NCI-H146 treated with DMSO at 0.1 percent for 48 hours (cell line): ENCODE measurements at regions not wholly inside any gene's neighbourhood (a gene's known extent, or its start where the extent isn't known, plus 50 kb on each side); places are given as distances from the start of the nearest gene placed in this dataset.

Experiments used
- DNase-seq: peaks from one replicate; lab custom pipeline; 2025; ENCODE audit not compliant: unreplicated experiment; lab: John Stamatoyannopoulos, UW

DNA sequence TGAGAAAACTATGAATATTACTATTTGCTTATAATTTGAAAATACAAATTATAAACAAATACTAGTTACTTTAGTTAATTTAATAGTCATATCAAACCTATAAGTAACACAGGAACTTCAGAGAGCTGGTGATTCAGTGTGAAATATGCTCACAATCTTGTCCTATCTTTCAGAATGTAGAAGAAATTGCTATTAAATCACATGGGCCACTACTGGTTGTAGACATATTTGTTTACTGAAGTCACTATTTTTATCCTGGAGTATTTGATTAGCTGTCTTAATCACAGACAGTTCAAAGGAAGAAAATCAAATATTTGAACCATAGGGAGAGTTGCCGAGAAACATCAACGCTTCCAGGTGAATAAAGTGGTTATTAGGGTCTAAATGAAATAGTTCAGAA is 187.6 kb upstream of the ANO3 start:
- DNase-seq = no peak

DNA sequence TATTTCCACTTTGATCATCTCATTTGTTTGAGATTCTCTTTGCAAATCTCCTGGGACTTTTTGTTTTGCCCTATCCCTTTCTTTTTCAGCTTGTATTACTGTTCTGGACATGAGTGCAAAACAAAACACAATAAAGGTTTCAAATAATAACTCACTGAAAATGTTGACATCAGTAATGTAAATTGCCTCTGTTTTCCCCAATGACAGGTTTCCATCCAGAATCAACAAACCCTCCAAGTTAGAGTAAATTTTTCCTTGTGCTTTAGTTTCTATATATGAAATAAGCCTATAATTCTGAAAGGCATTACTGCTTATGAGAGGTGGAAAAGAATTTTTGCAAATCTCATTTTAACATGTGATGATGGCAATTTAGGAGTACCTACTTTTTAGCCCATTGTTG is 187.0 kb upstream of the ANO3 start:
- DNase-seq = no peak

DNA sequence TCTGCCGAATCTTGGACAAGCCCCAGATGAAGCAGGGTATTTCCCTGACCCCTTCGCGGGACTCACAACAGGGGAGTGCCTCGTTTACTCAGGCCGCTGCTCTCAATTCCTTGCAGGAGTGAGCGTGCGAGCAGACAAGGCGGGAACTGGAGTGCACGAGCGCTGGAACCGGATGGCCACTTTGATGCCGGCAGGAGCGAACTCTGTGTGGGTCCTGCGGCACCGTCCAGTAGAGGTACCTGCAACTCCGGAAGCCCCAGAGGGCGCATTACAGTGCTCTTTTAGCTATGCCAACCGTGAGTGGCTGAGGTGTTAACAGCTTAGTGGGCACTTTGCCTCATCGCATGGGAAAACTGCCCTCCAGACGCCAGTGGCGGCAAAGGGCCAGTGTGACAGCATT is 182.3 kb upstream of the ANO3 start:
- DNase-seq = no peak

DNA sequence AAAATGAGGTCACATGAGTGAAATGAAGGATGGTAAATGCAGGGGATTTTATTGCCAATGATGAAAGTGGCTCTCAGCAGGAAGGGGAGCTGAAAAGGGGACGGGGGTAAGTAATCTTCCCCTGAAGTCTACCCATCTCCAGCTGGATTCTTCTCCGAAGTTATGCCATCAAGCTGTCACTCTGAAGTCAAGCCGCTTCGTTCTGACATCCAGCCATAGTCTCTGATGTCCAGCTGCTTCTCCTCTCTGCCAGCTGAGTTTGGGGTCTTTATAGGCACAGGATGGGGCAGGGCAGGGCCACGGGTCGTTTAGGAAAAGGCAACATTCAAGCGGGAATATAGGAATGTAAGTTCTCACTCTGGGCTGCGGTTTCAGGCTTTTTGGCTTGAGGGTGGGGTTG is 181.9 kb upstream of the ANO3 start:
- no peak for DNase-seq

DNA sequence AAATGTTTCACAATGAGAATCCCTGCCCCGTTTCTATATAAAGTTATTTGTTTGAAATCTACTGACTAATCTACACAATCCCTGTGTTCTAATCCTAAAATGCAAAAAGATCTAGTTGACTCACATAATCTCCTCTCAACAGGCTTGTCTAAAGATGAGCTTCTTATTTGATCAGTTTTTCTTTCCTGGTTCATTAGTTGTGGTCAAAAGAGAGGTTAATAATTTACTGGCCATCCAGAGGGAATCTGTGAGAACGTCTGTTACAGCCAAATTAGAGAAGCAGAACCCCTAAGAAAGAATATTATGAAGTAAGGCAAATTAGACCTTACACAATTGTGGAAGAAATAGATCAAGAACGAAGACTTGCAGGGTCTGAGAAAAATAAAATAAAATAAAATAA is 173.7 kb upstream of the ANO3 start:
- DNase-seq = no peak

DNA sequence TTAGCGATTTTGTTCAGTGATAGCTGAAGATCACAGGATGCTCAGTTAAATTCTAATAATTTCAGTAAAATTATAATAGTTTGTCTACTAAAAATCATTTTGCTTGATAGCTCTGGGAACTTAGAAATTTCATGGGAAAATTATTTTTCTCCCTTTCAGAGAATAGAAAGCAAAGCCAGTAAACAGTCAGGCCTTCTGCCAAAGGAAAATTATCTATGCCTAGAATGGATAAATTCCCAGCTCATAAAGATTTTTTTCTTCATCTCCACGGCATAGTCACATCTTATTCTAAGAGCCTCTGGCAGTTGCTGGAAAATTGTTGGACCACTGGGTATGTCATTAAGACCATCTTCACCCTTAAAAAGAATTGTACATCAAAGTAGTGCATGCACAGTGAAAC is 169.6 kb upstream of the ANO3 start:
- no peak for DNase-seq

DNA sequence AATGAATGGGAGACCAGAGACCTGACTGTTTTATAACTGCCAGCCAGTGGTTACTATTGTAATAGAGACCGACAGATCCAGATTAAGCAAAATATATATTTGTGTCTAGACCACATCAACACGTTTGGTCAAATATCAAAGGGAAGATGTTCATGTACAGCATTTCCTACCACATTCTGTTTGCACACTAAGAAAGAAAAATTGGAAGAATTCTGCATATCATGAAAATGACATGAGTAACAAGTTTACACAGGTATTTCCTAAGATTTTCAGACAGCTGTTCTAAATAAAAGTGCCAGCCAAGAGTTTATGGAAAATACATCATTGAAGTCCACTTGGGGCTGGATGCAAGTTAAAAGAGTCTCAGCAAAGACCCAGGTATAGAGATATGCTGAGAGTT is 145.5 kb upstream of the ANO3 start:
- no peak for DNase-seq

DNA sequence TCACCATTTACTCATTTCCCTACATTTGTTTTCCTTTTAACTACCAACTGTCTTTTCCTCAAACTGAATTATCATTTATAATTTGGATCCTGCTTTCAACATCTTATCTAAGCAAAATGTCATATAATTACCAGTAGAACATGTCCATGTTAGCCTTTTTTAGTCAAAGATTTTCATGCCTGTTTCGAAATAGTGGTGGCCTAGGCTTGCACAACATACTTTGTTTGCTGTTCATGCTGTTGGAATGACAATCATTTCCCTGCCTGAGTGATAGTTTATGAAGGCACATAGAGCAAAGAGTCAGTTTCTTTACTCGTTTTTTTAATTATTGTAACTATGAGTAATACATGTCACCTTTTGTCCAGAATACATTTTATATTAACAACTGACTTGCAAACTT is 144.3 kb upstream of the ANO3 start:
- DNase-seq = no peak

DNA sequence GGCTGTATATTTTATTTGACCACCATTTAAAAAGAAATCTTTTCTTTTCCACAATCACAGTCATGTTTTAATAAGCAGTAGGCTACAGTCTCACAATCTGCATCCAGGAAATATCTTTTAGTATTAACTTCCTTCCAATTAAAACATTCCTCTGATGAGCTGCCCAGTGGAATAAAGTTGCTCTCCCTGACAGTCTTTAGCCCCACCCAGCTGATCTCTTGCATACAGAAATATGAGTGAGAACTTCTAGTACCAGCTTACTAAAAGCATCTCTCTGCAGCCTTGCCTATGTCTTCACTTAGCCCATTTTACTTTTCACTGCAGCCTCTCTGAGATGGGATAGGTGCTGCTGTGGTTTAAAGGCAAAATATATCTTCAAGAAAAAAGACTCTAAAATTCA is 143.4 kb upstream of the ANO3 start:
- DNase-seq = no peak

DNA sequence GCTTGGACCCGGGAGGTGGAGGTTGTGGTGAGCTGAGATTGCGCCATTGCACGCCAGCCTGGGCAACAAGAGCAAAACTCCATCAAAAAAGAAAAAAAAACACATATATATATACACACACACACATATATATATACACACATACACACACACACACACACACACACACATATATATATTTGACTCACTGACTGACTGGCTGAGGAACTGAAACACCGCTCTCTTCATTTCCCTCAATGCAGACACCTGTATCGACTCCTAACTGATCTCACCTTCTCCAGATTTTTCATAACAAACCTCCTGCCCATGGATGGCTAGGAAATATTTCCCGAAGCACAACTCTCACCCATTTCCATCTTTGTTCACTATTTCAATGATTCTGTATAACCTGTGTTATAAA is 140.7 kb upstream of the ANO3 start:
- DNase-seq = no peak

DNA sequence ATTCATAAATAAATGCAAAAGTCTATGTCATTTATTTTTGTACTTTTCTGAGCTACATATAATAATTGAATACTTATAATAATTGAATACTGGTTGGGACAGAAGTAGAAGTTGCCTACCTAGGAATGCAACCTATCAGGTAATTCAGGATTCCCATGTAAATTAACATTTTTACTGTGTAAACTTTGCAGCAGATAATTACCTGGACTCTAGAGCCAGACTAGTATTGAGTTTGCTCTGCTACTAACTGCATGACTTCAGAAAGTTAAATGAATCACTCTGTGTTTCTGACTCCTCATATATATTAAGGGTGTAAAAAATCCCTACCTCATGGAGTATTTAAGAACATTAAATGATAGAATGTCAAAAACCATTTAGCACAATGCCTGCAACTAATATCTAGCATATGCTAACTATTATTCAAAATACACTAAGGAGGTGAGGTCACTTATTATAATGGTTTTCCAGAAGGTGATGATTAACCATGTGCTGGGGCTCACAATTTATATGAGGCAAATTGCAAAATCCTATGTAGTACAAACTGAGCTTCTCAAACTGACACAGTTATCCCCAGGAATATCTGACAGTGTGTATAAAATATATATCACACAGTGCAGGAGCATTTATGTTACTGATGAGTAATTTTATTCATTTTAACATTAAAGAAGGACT is 138.1 kb upstream of the ANO3 start:
- no peak for DNase-seq

DNA sequence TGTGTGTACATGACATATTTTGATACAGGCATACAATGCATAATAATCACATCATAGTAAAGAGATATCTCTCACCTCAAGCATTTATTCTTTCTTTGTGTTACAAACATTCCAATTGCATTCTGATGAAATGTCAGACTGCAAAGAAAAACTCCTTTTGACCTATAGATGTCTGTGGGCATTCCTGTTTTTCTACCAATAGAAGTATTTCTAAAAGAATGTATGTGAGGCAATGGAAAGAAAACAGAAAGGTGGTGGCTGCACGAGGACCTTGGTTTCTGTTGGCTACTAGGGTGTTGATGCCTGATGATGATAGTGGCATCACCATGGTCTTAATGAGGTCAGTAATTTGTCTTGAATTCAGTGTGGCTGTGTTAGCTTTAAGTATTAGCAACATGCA is 137.0 kb upstream of the ANO3 start:
- DNase-seq = no peak

DNA sequence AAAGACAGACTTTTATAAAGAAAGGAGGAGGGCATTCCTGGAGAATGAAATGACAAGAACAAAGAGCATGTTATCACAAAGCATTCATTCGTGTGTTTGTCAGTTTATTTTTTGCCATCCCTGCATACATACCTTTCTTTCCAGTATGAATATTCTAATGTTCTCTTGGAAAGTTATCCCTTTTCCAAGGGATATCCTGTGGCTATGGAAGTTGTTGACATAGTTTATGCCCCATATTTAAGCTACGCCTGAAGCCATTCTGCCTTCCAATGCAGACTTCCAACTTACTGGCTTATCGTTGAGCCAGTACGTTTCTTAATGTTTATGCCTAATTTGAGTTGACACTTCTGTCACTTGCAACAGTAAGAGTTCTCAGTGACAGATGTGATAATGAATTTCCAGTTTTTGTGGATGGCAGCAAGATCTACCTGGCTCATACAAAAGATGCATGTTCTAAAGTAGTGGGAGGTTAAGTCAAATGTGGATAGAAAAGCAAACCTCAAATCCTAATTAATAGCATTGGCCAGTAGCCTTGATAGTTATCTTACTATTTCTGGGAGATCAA is 133.3 kb upstream of the ANO3 start:
- no peak for DNase-seq

DNA sequence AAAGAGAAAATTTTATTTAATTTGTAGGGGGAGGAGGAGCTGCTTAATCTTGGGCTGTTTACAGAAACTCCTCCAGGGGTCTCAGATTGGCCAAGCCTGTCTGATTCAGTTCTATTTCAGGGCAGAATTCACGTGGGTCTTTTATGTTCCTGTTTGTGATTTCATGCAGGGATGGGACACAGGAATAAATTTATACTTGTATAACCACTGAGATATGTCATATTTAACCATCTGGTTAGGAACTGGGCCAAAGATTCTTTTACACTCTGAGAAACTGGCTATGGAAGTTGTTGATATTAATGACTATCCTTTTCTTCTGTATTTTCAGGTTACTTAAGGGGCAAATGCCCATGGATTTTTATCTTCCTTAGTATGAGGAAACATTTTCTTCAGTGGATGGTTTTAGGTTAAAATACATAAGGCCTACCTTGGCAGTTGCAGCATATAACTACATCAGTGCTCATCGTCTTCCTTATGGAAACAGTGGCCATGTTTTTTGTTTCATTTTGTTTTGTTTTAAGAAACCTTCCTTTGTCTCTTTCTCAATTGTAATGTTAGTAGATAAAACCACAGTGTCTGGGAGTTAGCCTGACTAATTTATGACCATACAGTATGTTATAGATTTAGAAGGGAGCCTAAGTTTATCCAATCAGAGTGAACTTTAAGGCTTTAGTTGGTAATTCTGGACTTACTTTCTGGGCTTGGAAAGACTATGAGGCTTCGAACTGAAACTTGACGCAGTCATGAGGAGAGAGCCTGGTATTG is 132.4 kb upstream of the ANO3 start:
- DNase-seq = no peak

DNA sequence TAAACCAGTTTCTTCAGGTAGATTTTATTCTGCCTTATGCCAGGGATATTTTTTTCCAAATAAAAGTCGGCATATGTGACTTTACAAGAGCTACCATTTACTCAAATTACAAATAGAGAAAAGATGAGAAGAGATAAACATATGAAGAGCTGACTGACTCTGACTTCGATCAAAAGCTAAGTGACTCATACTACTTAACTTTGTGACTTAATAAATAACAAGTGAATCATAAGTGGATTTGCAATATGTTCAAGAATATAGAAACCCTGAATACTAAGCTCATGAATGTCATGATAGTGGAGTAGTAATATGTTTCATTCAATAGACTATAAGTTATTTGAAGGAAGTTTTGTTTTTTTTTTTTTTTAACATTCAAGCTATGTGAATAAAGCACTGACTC is 130.5 kb upstream of the ANO3 start:
- no peak for DNase-seq

DNA sequence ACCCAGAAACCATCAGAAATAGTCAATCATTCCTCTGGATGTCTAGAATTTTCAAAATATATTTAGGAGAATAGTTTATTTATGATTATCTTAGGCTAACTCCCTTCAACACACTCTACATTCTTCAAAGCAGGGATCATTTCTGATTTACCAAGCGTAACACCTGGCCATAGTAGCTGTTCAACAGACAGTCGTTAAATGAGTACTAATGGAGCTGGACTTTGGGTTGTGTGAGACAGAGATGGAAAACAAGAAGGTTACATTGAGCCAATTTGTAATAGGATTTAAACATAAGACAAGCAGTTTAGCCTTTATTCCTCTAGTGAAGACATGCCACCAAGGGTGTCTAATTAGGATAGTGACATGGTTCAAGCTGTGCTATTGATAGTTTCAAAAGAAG is 129.2 kb upstream of the ANO3 start:
- no peak for DNase-seq

DNA sequence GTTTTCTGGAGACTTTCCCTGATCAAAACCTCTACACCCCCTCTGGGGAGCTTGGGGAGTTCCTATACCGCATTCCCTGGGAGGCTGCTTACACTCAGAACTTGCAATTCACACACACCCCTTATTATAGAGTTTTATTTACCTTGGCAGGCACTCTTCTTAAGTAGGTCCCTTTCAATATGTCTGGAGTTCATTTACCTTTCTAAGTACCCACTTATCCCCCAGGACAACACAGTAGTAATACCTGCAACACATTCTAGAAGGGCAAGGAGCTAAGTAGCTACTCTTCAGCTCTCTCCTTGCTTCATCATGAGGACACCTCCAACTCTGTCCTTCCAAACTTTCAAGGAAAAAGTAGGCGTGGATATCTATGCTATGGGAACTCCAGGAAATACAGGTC is 127.8 kb upstream of the ANO3 start:
- no peak for DNase-seq

DNA sequence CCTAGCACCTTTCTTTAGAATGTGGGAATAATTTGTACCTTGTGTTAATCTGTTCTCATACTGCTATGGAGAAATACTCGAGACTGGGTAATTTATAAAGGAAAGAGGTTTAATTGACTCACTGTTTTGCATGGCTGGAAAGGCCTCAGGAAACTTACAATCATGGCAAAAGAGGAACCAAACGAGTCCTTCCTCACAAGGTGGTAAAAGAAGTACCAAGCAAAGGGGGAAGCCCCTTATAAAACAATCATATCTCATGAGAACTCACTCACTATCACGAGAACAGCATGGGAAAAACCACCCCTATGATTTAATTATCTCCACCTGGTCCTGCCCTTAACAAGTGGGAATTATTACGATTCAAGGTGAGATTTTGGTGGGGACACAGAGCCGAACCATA is 127.1 kb upstream of the ANO3 start:
- no peak for DNase-seq

DNA sequence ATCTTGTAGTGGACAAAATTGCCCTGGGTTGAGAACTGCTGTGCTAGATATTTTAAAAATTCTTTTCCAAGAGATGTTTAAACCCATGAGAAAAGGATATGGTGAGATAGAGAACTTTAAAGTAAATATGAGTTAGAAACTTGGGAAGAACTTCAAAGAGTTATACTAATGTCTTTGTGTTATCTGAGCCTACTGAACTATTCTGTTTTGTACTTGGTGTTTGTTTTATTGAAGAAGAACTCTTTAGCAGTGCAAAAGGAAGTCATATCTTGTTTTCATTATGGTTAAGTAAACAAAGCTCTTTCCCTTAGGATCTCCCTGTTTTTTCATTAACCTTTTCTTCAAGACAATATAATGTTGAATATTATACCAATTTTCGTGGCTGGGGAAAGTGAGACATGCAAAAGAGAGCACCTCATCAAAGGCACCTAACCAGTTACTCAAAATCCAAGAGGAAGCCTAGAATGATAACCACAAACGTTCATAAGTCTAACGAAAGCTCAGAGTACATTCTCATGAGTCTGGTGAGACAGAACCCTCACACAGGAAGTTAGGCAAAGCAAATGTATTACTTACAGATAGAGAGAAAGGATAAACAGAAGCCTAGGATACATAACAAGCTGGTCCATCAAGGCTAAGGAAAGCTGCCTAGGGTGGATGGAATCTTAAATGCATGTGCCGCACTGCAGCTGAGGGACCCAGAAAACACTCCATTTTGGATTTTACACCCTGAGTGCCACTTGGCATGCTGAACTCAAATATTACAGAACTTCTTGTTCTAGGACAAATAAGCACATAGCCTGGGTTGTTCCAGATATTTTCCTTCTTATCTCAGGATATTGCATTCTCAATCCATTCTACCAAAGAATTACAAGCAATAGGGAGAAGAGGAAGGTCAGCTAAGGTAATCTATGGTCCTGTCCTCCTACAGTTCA is 112.5 kb upstream of the ANO3 start:
- DNase-seq = no peak

DNA sequence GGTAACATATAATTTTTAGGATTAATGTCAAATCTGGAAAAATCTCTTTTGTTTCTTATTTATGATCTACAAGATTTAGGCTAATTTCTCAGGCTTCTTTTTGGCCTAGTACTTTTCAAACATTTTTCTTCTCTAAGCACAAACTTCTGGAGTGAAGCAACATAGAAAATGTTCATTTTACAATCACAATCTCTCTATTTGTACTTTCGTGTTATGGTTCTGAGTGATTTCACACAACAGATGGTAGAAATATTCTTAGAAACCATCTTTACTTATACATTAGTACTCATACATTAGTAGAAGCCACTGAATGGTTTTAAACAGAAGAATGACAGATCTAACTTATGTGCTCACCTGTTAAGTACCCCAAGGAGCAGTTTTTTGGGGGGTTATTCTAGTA is 106.3 kb upstream of the ANO3 start:
- no peak for DNase-seq

DNA sequence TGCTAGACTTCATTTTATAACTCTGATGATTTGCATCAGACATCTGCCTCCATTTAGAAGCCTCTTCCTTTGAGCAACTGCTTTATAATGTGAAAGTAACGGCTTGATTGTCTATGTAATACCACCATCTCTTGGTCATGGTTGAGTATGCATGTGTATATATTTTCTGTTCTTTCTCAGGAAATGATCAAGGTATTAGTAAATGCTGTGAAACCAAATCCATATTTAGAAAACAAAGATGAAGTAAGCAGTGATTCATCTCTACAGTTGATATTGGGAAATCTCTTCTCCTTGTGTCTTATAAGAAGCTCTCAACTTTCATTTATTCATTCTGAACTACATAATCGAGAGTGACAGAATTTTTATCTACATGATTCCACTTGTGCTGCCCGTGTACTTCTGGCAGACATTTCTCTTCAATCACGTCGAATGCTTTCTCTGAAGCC is 104.6 kb upstream of the ANO3 start:
- no peak for DNase-seq
